SU-DHL-6 (cell line): ENCODE measurements at regions not wholly inside any gene's neighbourhood (a gene's known extent, or its start where the extent isn't known, plus 50 kb on each side); places are given as distances from the start of the nearest gene placed in this dataset.
"Not testable (repeated sequence)": the region's sequence is repeated elsewhere in the genome, so short reads cannot be mapped to it uniquely, and the experiment has no call there.

Source experiments
- H2AFZ ChIP-seq: fragments of 200-600 bp; sonication (generic); 2 replicates; pipeline ENCODE4 v1.6.1; 2014; ENCODE audit warnings: low read depth, mild to moderate bottlenecking, moderate library complexity, mixed read lengths, antibody characterized with exemption, low read length; ENCODE audit not compliant: severe bottlenecking
- H3F3A ChIP-seq: fragments of 200-600 bp; shearing (Covaris generic); 2 replicates; pipeline ENCODE4 v1.6.0; 2016; ENCODE audit warnings: antibody characterized with exemption, mild to moderate bottlenecking; ENCODE audit not compliant: insufficient read depth
- H3K27ac ChIP-seq: fragments of 200-600 bp; sonication (generic); 2 replicates; pipeline ENCODE4 v1.5.1; 2016; ENCODE audit warnings: low read depth, mild to moderate bottlenecking, low read length, moderate library complexity, mixed read lengths
- H3K27me3 ChIP-seq: fragments of 200-600 bp; sonication (generic), shearing (Covaris generic); 2 replicates; pipeline ENCODE4 v1.6.0; 2014; ENCODE audit warnings: mild to moderate bottlenecking, low read length
- H3K36me3 ChIP-seq: fragments of 200-600 bp; sonication (generic); 2 replicates; pipeline ENCODE4 v1.6.1; 2014; ENCODE audit warnings: mild to moderate bottlenecking, low read length, mixed read lengths
- H3K4me2 ChIP-seq: fragments of 300-600, 200-600 bp; shearing (Covaris generic), sonication (generic); 2 replicates; pipeline ENCODE4 v1.6.0; 2014; ENCODE audit warnings: low read length, low read depth, mild to moderate bottlenecking; ENCODE audit not compliant: poor library complexity, severe bottlenecking
- H3K4me3 ChIP-seq: fragments of 200-600 bp; sonication (generic); 2 replicates; pipeline ENCODE4 v1.5.1; 2014; ENCODE audit warnings: antibody characterized with exemption, low read length, mild to moderate bottlenecking, mixed read lengths; ENCODE audit not compliant: insufficient read depth, poor library complexity, severe bottlenecking
- H3K79me2 ChIP-seq: fragments of 200-600 bp; sonication (generic); 2 replicates; pipeline ENCODE4 v1.6.1; 2014; ENCODE audit warnings: mild to moderate bottlenecking, low read length, moderate library complexity; ENCODE audit not compliant: insufficient read depth
- H3K9ac ChIP-seq: fragments of 200-600 bp; sonication (generic); 2 replicates; pipeline ENCODE4 v1.7.0; 2014; ENCODE audit warnings: mild to moderate bottlenecking, low read length
- H3K9me2 ChIP-seq: fragments of 200-600 bp; sonication (generic); replicated peaks from 2 replicates; pipeline ENCODE4 v1.6.1; 2014; ENCODE audit warnings: low read length; ENCODE audit not compliant: insufficient read depth
- H3K9me3 ChIP-seq: fragments of 200-600 bp; sonication (generic); 2 replicates; pipeline ENCODE4 v1.6.1; 2014; ENCODE audit warnings: low read length, mixed read lengths; ENCODE audit not compliant: insufficient read depth
- H4K20me1 ChIP-seq: fragments of 200-600 bp; sonication (generic); 2 replicates; pipeline ENCODE4 v1.6.1; 2014; ENCODE audit warnings: low read depth, mild to moderate bottlenecking, antibody characterized with exemption, low read length, moderate library complexity, mixed read lengths
- EZH2phosphoT487 ChIP-seq: fragments of 200-600 bp; sonication (generic), shearing (Covaris generic); conservative IDR thresholded peaks from 2 replicates; pipeline ENCODE4 v1.6.1; 2018; ENCODE audit warnings: mild to moderate bottlenecking, antibody characterized with exemption, low read length, moderate library complexity, mixed read lengths
- TF ChIP-seq, protein P1 (sequence below): fragments of 200-600 bp; sonication (generic); IDR thresholded peaks from one replicate; pipeline ENCODE4 v1.5.1; 2017; ENCODE audit warnings: antibody characterized with exemption, mild to moderate bottlenecking, low read length, moderate library complexity; ENCODE audit not compliant: insufficient read depth, poor library complexity, severe bottlenecking

DNA sequence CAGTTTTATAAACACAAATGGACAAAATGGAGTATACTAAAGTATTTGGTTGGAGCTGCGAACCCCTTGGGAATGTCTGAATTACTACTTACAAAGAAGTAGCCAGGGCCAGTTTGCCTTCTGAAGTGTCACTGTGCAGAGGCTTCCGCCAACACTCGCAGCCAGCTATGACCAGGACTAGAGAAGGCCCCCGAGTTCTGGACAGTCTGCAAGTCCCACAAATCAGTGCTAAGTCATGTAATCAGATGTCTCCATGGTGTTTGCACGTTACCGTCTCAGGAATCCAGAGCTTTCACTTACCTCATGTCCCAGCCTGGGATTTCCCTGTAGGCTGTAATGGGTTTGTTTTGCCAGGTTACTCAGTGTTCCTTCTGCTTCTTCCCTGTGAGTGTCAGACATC lies 106.6 kb upstream of the SPAG17 start:
- H3K4me3 ChIP-seq = no peak overlapping the region
- H3K9me2 ChIP-seq = no peaks in the 10 kb centered on the region
- no peaks in the 10 kb centered on the region for H3F3A ChIP-seq
- H3K4me2 ChIP-seq = no peak overlapping the region
- H3K9me3 ChIP-seq = no peaks in the 10 kb centered on the region
- H3K79me2 ChIP-seq = no peaks in the 10 kb centered on the region
- no peak overlapping the region for H3K9ac ChIP-seq
- no peak overlapping the region for H3K27ac ChIP-seq
- H4K20me1 ChIP-seq = no peaks in the 10 kb centered on the region
- no peaks in the 10 kb centered on the region for H3K36me3 ChIP-seq
- no peaks in the 10 kb centered on the region for H3K27me3 ChIP-seq
- H2AFZ ChIP-seq = no peak overlapping the region
- TF ChIP-seq, protein P1, sequence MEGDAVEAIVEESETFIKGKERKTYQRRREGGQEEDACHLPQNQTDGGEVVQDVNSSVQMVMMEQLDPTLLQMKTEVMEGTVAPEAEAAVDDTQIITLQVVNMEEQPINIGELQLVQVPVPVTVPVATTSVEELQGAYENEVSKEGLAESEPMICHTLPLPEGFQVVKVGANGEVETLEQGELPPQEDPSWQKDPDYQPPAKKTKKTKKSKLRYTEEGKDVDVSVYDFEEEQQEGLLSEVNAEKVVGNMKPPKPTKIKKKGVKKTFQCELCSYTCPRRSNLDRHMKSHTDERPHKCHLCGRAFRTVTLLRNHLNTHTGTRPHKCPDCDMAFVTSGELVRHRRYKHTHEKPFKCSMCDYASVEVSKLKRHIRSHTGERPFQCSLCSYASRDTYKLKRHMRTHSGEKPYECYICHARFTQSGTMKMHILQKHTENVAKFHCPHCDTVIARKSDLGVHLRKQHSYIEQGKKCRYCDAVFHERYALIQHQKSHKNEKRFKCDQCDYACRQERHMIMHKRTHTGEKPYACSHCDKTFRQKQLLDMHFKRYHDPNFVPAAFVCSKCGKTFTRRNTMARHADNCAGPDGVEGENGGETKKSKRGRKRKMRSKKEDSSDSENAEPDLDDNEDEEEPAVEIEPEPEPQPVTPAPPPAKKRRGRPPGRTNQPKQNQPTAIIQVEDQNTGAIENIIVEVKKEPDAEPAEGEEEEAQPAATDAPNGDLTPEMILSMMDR = no peak
- no peak for TF ChIP-seq EZH2phosphoT487

DNA sequence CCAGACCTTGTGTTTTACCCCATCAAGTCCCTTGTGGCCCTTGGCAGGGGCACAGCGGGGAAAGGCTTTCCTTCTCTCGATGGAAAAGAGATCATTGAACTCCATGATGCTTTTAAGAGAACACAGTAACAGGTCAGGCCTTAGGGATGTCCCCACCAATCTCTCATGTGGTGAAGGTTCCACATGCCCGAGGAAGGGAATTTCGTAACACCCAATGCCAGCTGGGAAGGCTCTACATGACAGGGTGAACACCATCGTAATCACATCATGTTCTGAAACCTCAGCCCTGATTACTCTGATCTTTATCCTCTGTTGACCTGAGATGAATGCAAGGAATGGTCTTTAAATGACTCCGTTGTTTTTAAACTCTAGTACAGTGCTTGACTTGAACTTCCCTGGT lies 105.5 kb upstream of the SPAG17 start:
- no peaks in the 10 kb centered on the region for H3K27me3 ChIP-seq
- no peak overlapping the region for H3K27ac ChIP-seq

DNA sequence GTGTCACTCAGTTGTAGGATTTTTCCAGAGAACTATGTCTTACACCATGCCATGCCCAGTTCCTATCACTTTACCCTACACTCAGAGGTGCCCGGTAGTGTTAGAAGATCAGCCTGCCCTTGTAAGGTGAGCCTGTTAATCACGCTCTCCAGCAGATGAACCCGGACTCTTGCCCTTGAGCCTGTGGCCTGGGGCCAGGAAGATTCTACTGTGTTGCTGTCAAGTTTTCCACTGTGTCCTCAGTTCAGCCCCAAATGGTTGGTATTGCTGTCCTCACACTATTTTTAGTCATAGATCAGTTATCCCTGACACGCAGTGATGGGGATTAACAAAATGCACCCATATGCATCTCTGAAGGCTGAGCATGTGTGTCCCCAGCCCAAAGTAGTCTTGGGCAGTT lies 105.0 kb upstream of the SPAG17 start:
- Histone ChIP-seq H3K4me3 (no peak overlapping the region), H3K27ac (no peak overlapping the region), H3F3A (no peaks in the 10 kb centered on the region), H3K27me3 (no peaks in the 10 kb centered on the region), H4K20me1 (no peaks in the 10 kb centered on the region), H3K36me3 (no peaks in the 10 kb centered on the region), H3K9me3 (no peaks in the 10 kb centered on the region), H3K9me2 (no peaks in the 10 kb centered on the region), H3K79me2 (no peaks in the 10 kb centered on the region), H2AFZ (no peak overlapping the region), H3K4me2 (no peak overlapping the region), H3K9ac (no peak overlapping the region)
- no peak for TF ChIP-seq EZH2phosphoT487
- TF ChIP-seq, protein P1 = no peak

More for the DNA sequence above, 105.5 kb upstream of the SPAG17 start:
- H3F3A ChIP-seq = no peaks in the 10 kb centered on the region
- no peak overlapping the region for H3K9ac ChIP-seq
- H3K4me3 ChIP-seq = no peak overlapping the region
- H3K36me3 ChIP-seq = no peaks in the 10 kb centered on the region
- no peak for TF ChIP-seq EZH2phosphoT487
- TF ChIP-seq, protein P1 = no peak
- H3K9me2 ChIP-seq = no peaks in the 10 kb centered on the region
- H3K4me2 ChIP-seq = no peak overlapping the region
- H3K9me3 ChIP-seq = no peaks in the 10 kb centered on the region
- H3K79me2 ChIP-seq = no peaks in the 10 kb centered on the region
- no peaks in the 10 kb centered on the region for H4K20me1 ChIP-seq
- H2AFZ ChIP-seq = no peak overlapping the region

DNA sequence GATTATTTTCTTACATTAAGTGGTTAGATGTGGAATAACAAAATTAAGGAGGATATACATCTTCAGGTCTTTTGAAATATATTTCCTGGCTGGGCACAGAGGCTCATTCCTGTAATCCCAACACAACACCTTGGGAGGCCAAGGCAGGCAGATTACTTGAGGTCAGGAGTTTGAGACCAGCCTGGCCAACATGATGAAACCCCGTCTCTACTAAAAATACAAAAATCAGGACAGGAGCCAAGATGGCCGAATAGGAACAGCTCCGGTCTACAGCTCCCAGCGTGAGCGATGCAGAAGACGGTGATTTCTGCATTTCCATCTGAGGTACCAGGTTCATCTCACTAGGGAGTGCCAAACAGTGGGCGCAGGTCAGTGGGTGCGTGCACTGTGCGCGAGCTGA lies 95.6 kb upstream of the SPAG17 start:
- H3K79me2 ChIP-seq, H3K9me3 ChIP-seq, H3K27me3 ChIP-seq, H3K36me3 ChIP-seq, H2AFZ ChIP-seq, H3K4me3 ChIP-seq, H3K27ac ChIP-seq, H3F3A ChIP-seq, H3K4me2 ChIP-seq, H3K9ac ChIP-seq, H4K20me1 ChIP-seq, H3K9me2 ChIP-seq: not testable (repeated sequence)
